GM12892 (cell line): ENCODE measurements at regions not wholly inside any gene's neighbourhood (a gene's known extent, or its start where the extent isn't known, plus 50 kb on each side); places are given as distances from the start of the nearest gene placed in this dataset.

Experiments used
- POLR2AphosphoS5 ChIP-seq: IDR thresholded peaks from 2 replicates; pipeline ENCODE4 v1.6.1; 2011; ENCODE audit warnings: low read depth, low read length, control low read depth
- TAF1 ChIP-seq: IDR thresholded peaks from 2 replicates; pipeline ENCODE4 v1.6.1; 2011; ENCODE audit warnings: low read depth, mild to moderate bottlenecking, control low read depth, low read length, borderline replicate concordance

- TF ChIP-seq TAF1 (no peak), POLR2AphosphoS5 (no peak)
Measured at GRCh38 chr13:50422181-50423148, 407.2 kb downstream of the KCNRG start.
